ENCODE measurements at regions not wholly inside any gene's neighbourhood (a gene's known extent, or its start where the extent isn't known, plus 50 kb on each side); places are given as distances from the start of the nearest gene placed in this dataset.

- Histone ChIP-seq H3K9me3 (no peaks in the 10 kb centered on the region), H3K36me3 (no peaks in the 10 kb centered on the region), H3K4me1 (no peaks in the 10 kb centered on the region), H3K27me3 (no peaks in the 10 kb centered on the region), H3K4me3 (no peak overlapping the region), H3K27ac (no peak overlapping the region)
- TF ChIP-seq POLR2A (IDR thresholded peaks at IDR 0.05) (no peak), CTCF (IDR thresholded peaks at IDR 0.05) (no peak), EP300 (IDR thresholded peaks at IDR 0.05) (no peak), POLR2AphosphoS5 (IDR thresholded peaks at IDR 0.05) (no peak)
- WGBS, 5 donors = 73 to 85% (median 78%) methylated on average over 5 to 6 of the region's 6 CpGs
- no peak for DNase-seq
- intact Hi-C loops (cut with DNase I; ENCODE audit: low total_unique reads) = loop anchor here (10.0 kb wide), 1 partner anchor 247 kb away; no protein-coding TSS in a partner anchor
These were observed 107.5 kb downstream of the MTPAP start for GRCh38 chr10:30241422-30242110.

- no peaks in the 10 kb centered on the region for H3K36me3 ChIP-seq
- H3K4me3 ChIP-seq = no peak overlapping the region
- 57 to 76% (median 66%) methylated on average over 8 of the region's 8 CpGs for WGBS, 5 donors
- TF ChIP-seq POLR2AphosphoS5 (IDR thresholded peaks at IDR 0.05) = no peak
- TF ChIP-seq EP300 (IDR thresholded peaks at IDR 0.05) = no peak
- TF ChIP-seq CTCF (IDR thresholded peaks at IDR 0.05) = no peak
- TF ChIP-seq POLR2A (IDR thresholded peaks at IDR 0.05) = no peak
- no peaks in the 10 kb centered on the region for H3K9me3 ChIP-seq
- no peak for DNase-seq
- H3K4me1 ChIP-seq = no peaks in the 10 kb centered on the region
- intact Hi-C loops (cut with DNase I; ENCODE audit: low total_unique reads) = no loop called here
- no peaks in the 10 kb centered on the region for H3K27me3 ChIP-seq
- no peak overlapping the region for H3K27ac ChIP-seq
These were observed 110.2 kb downstream of the MTPAP start for GRCh38 chr10:30238836-30239235.

- no peaks in the 10 kb centered on the region for H3K36me3 ChIP-seq
- intact Hi-C loops (cut with DNase I; ENCODE audit: low total_unique reads) = no loop called here
- no peak for DNase-seq
- H3K4me1 ChIP-seq = no peaks in the 10 kb centered on the region
- no peaks in the 10 kb centered on the region for H3K27me3 ChIP-seq
- TF ChIP-seq EP300 (IDR thresholded peaks at IDR 0.05) (no peak), POLR2A (IDR thresholded peaks at IDR 0.05) (no peak), POLR2AphosphoS5 (IDR thresholded peaks at IDR 0.05) (no peak), CTCF (IDR thresholded peaks at IDR 0.05) (no peak)
- no peak overlapping the region for H3K4me3 ChIP-seq
- no peak overlapping the region for H3K27ac ChIP-seq
- 74 to 82% (median 77%) methylated on average over 4 of the region's 4 CpGs for WGBS, 5 donors
- no peaks in the 10 kb centered on the region for H3K9me3 ChIP-seq
These were observed 115.7 kb downstream of the MTPAP start for GRCh38 chr10:30233186-30233959.

- no peaks in the 10 kb centered on the region for H3K9me3 ChIP-seq
- TF ChIP-seq EP300 (IDR thresholded peaks at IDR 0.05) (no peak), POLR2A (IDR thresholded peaks at IDR 0.05) (no peak), POLR2AphosphoS5 (IDR thresholded peaks at IDR 0.05) (no peak)
- no peaks in the 10 kb centered on the region for H3K36me3 ChIP-seq
- H3K27me3 ChIP-seq = no peaks in the 10 kb centered on the region
- WGBS, 5 donors = 83 to 97% (median 89%) methylated on average over 5 of the region's 5 CpGs
- H3K27ac ChIP-seq = no peak overlapping the region
- DNase-seq = no peak
- intact Hi-C loops (cut with DNase I; ENCODE audit: low total_unique reads) = no loop called here
- H3K4me3 ChIP-seq = no peak overlapping the region
- H3K4me1 ChIP-seq = no peaks in the 10 kb centered on the region
These were observed 117.4 kb downstream of the MTPAP start for GRCh38 chr10:30231709-30232108.

All from stomach (tissue), 8 donors.